WTC11 (cell line): ENCODE measurements at regions not wholly inside any gene's neighbourhood (a gene's known extent, or its start where the extent isn't known, plus 50 kb on each side); places are given as distances from the start of the nearest gene placed in this dataset.

Source experiments
- ATF6 ChIP-seq: sonication (generic); formaldehyde crosslinking; IDR thresholded peaks from 2 replicates; pipeline ENCODE4 v1.8.1; 2023; ENCODE audit warnings: mild to moderate bottlenecking, missing genetic modification reagents
- CBFB ChIP-seq: sonication (generic); formaldehyde crosslinking; IDR thresholded peaks from 2 replicates; pipeline ENCODE4 v1.8.1; 2022; ENCODE audit warnings: mild to moderate bottlenecking, low read depth, missing genetic modification reagents
- CTCF ChIP-seq: fragments of 200-600 bp; IDR thresholded peaks from 2 replicates; pipeline ENCODE4 v1.8.0; 2022; ENCODE audit warnings: antibody characterized with exemption
- KAT7 ChIP-seq: sonication (generic); formaldehyde crosslinking; IDR thresholded peaks from 2 replicates; pipeline ENCODE4 v1.8.1; 2023; ENCODE audit warnings: missing genetic modification reagents, mild to moderate bottlenecking, borderline replicate concordance
- MAX ChIP-seq: sonication (generic); formaldehyde crosslinking; IDR thresholded peaks from 2 replicates; pipeline ENCODE4 v1.8.0; 2022; ENCODE audit warnings: mild to moderate bottlenecking, missing genetic modification reagents
- MXD4 ChIP-seq: fragments of 250-450 bp; sonication (Bioruptor Pico); IDR thresholded peaks from 2 replicates; pipeline ENCODE4 v1.8.0; 2021; ENCODE audit warnings: mild to moderate bottlenecking, moderate library complexity, borderline replicate concordance
- STAT6 ChIP-seq: sonication (generic); formaldehyde crosslinking; conservative IDR thresholded peaks from 2 replicates; pipeline ENCODE4 v1.8.1; 2023; ENCODE audit warnings: mild to moderate bottlenecking, low read depth, missing genetic modification reagents, moderate library complexity
- TEAD4 ChIP-seq: sonication (generic); formaldehyde crosslinking; IDR thresholded peaks from 2 replicates; pipeline ENCODE4 v1.8.0; 2022; ENCODE audit warnings: mild to moderate bottlenecking, missing genetic modification reagents
- TP53 ChIP-seq: sonication (generic); formaldehyde crosslinking; IDR thresholded peaks from 2 replicates; pipeline ENCODE4 v1.8.1; 2023; ENCODE audit warnings: mild to moderate bottlenecking, missing genetic modification reagents
- ZNF263 ChIP-seq: sonication (generic); formaldehyde crosslinking; IDR thresholded peaks from 2 replicates; pipeline ENCODE4 v1.8.1; 2022; ENCODE audit warnings: low read depth, mild to moderate bottlenecking, moderate library complexity, missing genetic modification reagents

GRCh38 chr20:10129749-10130148, 88.9 kb upstream of the SNAP25 start:
- TF ChIP-seq ZNF263: no peak
- TF ChIP-seq CTCF: no peak
- no peak for TF ChIP-seq TEAD4 (CRISPR knock-in tag)
- TF ChIP-seq CBFB (CRISPR knock-in tag): no peak
- TF ChIP-seq KAT7 (CRISPR knock-in tag): no peak
- TF ChIP-seq ATF6: no peak
- no peak for TF ChIP-seq TP53 (CRISPR knock-in tag)
- TF ChIP-seq STAT6 (CRISPR knock-in tag): no peak
- TF ChIP-seq MAX: no peak
- no peak for TF ChIP-seq MXD4 (CRISPR knock-in tag)
